ENCODE measurements at regions not wholly inside any gene's neighbourhood (a gene's known extent, or its start where the extent isn't known, plus 50 kb on each side); places are given as distances from the start of the nearest gene placed in this dataset.

GRCh38 chr2:123502931-123503330 lies 522.2 kb upstream of the CNTNAP5 start:
- Histone ChIP-seq H3K27ac (ENCODE audit: control insufficient read depth, insufficient read depth) (no peak overlapping the region), H3K4me3 (no peak overlapping the region), H3K27me3 (replicated peaks in 1 of 2; ENCODE audit: control insufficient read depth in 2 of 2, insufficient read depth in 2 of 2, low read length in 1 of 2) (no peaks in the 10 kb centered on the region), H3K4me1 (ENCODE audit: control insufficient read depth, insufficient read depth, low read length) (no peaks in the 10 kb centered on the region), H2AFZ (ENCODE audit: control insufficient read depth, low read depth, low read length) (no peak overlapping the region), H4K20me1 (ENCODE audit: control insufficient read depth, insufficient read depth) (no peaks in the 10 kb centered on the region), H3K9ac (ENCODE audit: control insufficient read depth, insufficient read depth, low read length) (no peak overlapping the region), H3K36me3 (ENCODE audit: control insufficient read depth in 2 of 2, insufficient read depth in 2 of 2, low read length in 1 of 2) (no peaks in the 10 kb centered on the region), H3K4me2 (ENCODE audit: control insufficient read depth, insufficient read depth) (no peak overlapping the region), H3K79me2 (ENCODE audit: control insufficient read depth, insufficient read depth, low read length) (no peaks in the 10 kb centered on the region), H3K9me3 (replicated peaks; ENCODE audit: control insufficient read depth, insufficient read depth, low read length) (no peaks in the 10 kb centered on the region)
- in situ Hi-C loops (cut with MboI) (no loop called here), intact Hi-C loops (cut with micrococcal nuclease; ENCODE audit: unreplicated experiment) (no loop called here)
- no peak for FAIRE-seq
- WGBS (ENCODE audit: insufficient coverage, insufficient replicate concordance, low lambda C conversion rate, missing lambda C conversion rate): 25% methylated on average over 4 of the region's 4 CpGs
- RAD21 ChIA-PET (ENCODE audit: unreplicated experiment): no interaction called here
- no peak for ATAC-seq
- no peak for DNase-seq (ENCODE audit: low read depth, low spot score)
- SMC1A ChIA-PET (ENCODE audit: uncharacterized antibody, unreplicated experiment): no interaction called here
- POLR2A ChIA-PET: no interaction called here
- no TSS peak for BruUV-seq (replicated peaks)
- no peak for TF ChIP-seq FOXM1 (IDR thresholded peaks at IDR 0.05; ENCODE audit: low read depth, low read length)
- TF ChIP-seq SP1 (IDR thresholded peaks at IDR 0.05; ENCODE audit: low read depth, low read length): no peak
- TF ChIP-seq SRF (IDR thresholded peaks at IDR 0.05; ENCODE audit: low read depth in 2 of 2, low read length in 2 of 2): no peak
- no peak for TF ChIP-seq POU2F2 (IDR thresholded peaks at IDR 0.05; ENCODE audit: borderline replicate concordance, low read depth, low read length)
- TF ChIP-seq CTCF (IDR thresholded peaks at IDR 0.05 in 2 of 3, conservative IDR thresholded peaks at IDR 0.05 in 1 of 3; ENCODE audit: control insufficient read depth in 2 of 3, extremely low read depth in 1 of 3, insufficient read depth in 1 of 3, low read depth in 3 of 3, low read length in 3 of 3): no peak
- TF ChIP-seq SUZ12 (IDR thresholded peaks at IDR 0.05; ENCODE audit: unreplicated experiment): no peak
- no peak for TF ChIP-seq ZNF592 (IDR thresholded peaks at IDR 0.05)
- TF ChIP-seq NFIC (IDR thresholded peaks at IDR 0.05; ENCODE audit: low read depth, low read length): no peak
- TF ChIP-seq CREM (IDR thresholded peaks at IDR 0.05; ENCODE audit: low read depth): no peak
- TF ChIP-seq ATF7 (IDR thresholded peaks at IDR 0.05; ENCODE audit: low read depth): no peak
- CTCF ChIA-PET: no interaction called here
